H9 (cell line): ENCODE measurements at regions not wholly inside any gene's neighbourhood (a gene's known extent, or its start where the extent isn't known, plus 50 kb on each side); places are given as distances from the start of the nearest gene placed in this dataset.

Source experiments
- DNase-seq: peaks from one replicate; pipeline ENCODE4 v3.0.0-alpha.2; 2017
- H2AFZ ChIP-seq: one replicate; pipeline ENCODE4 v1.6.1; 2013; ENCODE audit warnings: mild to moderate bottlenecking, low read length, control low read depth, moderate library complexity
- H2AK5ac ChIP-seq: 2 replicates; pipeline ENCODE4 v1.6.1; 2013; ENCODE audit warnings: low read length, control low read depth, mixed read lengths; ENCODE audit not compliant: insufficient read length
- H2BK120ac ChIP-seq: one replicate; pipeline ENCODE4 v1.6.1; 2013; ENCODE audit warnings: low read depth, mild to moderate bottlenecking, low read length, control low read depth, inconsistent platforms; ENCODE audit not compliant: poor library complexity, severe bottlenecking
- H2BK12ac ChIP-seq: 2 replicates; pipeline ENCODE4 v1.6.1; 2013; ENCODE audit warnings: low read length, control low read depth, mixed read lengths, low read depth; ENCODE audit not compliant: insufficient read length
- H2BK15ac ChIP-seq: 2 replicates; pipeline ENCODE4 v1.6.1; 2013; ENCODE audit warnings: low read depth, low read length, control low read depth
- H2BK20ac ChIP-seq: one replicate; pipeline ENCODE4 v1.6.1; 2013; ENCODE audit warnings: low read depth, mild to moderate bottlenecking, low read length, control low read depth, inconsistent platforms; ENCODE audit not compliant: poor library complexity, severe bottlenecking
- H2BK5ac ChIP-seq: 2 replicates; pipeline ENCODE4 v1.6.1; 2013; ENCODE audit warnings: low read length, control low read depth, mixed read lengths; ENCODE audit not compliant: insufficient read length
- H3K14ac ChIP-seq: 2 replicates; pipeline ENCODE4 v1.6.1; 2013; ENCODE audit warnings: low read length, control low read depth; ENCODE audit not compliant: insufficient read depth
- H3K18ac ChIP-seq: 2 replicates; pipeline ENCODE4 v1.6.1; 2013; ENCODE audit warnings: low read depth, mild to moderate bottlenecking, mixed read lengths, low read length, control low read depth; ENCODE audit not compliant: insufficient read length
- H3K23ac ChIP-seq: 2 replicates; pipeline ENCODE4 v1.6.1; 2013; ENCODE audit warnings: low read length, control low read depth, mixed read lengths, low read depth; ENCODE audit not compliant: insufficient read length
- H3K23me2 ChIP-seq: 2 replicates; pipeline ENCODE4 v1.6.1; 2013; ENCODE audit warnings: low read depth, mild to moderate bottlenecking, mixed read lengths, low read length, control low read depth; ENCODE audit not compliant: insufficient read length, poor library complexity, severe bottlenecking
- H3K27ac ChIP-seq: 2 replicates; pipeline ENCODE4 v1.5.1; 2013; ENCODE audit warnings: low read length, control low read depth, mixed read lengths, low read depth; ENCODE audit not compliant: insufficient read length
- H3K27me3 ChIP-seq: 2 replicates; pipeline ENCODE4 v1.6.1; 2013; ENCODE audit warnings: low read length, control low read depth, inconsistent platforms; ENCODE audit not compliant: insufficient read depth
- H3K4ac ChIP-seq: 2 replicates; pipeline ENCODE4 v1.6.1; 2013; ENCODE audit warnings: low read depth, mild to moderate bottlenecking, control low read depth, inconsistent platforms, low read length, moderate library complexity
- H3K4me1 ChIP-seq: 2 replicates; pipeline ENCODE4 v1.6.1; 2013; ENCODE audit warnings: low read length, control low read depth, inconsistent platforms; ENCODE audit not compliant: insufficient read depth
- H3K4me2 ChIP-seq: 2 replicates; pipeline ENCODE4 v1.6.1; 2013; ENCODE audit warnings: low read length, control low read depth, mixed read lengths; ENCODE audit not compliant: insufficient read length, insufficient read depth
- H3K56ac ChIP-seq: 2 replicates; pipeline ENCODE4 v1.6.1; 2013; ENCODE audit warnings: low read depth, mild to moderate bottlenecking, mixed read lengths, low read length, control low read depth; ENCODE audit not compliant: insufficient read length
- H3K79me1 ChIP-seq: 2 replicates; pipeline ENCODE4 v1.6.1; 2013; ENCODE audit warnings: low read depth, mild to moderate bottlenecking, moderate library complexity, low read length, control low read depth, inconsistent platforms; ENCODE audit not compliant: insufficient read depth, poor library complexity, severe bottlenecking
- H3K79me2 ChIP-seq: 2 replicates; pipeline ENCODE4 v1.6.1; 2013; ENCODE audit warnings: low read length, control low read depth, inconsistent platforms; ENCODE audit not compliant: insufficient read depth
- H3K9ac ChIP-seq: 2 replicates; pipeline ENCODE4 v1.6.1; 2013; ENCODE audit warnings: low read length, control low read depth, mixed read lengths; ENCODE audit not compliant: insufficient read length; ENCODE audit errors: extremely low read depth
- H3K9me3 ChIP-seq: one replicate; pipeline ENCODE4 v1.6.1; 2013; ENCODE audit warnings: low read depth, low read length, inconsistent platforms; ENCODE audit not compliant: control insufficient read depth
- H3T11ph ChIP-seq: one replicate; pipeline ENCODE4 v1.6.1; 2013; ENCODE audit warnings: mild to moderate bottlenecking, low read length, control low read depth, inconsistent platforms
- H4K20me1 ChIP-seq: one replicate; pipeline ENCODE4 v1.6.1; 2013; ENCODE audit not compliant: control insufficient read depth, insufficient read length, insufficient read depth
- H4K5ac ChIP-seq: 2 replicates; pipeline ENCODE4 v1.6.1; 2013; ENCODE audit warnings: low read depth, mild to moderate bottlenecking, mixed read lengths, low read length, control low read depth; ENCODE audit not compliant: insufficient read length
- H4K8ac ChIP-seq: replicated peaks from 2 replicates; pipeline ENCODE4 v1.6.1; 2013; ENCODE audit warnings: low read length, control low read depth, mixed read lengths, low read depth; ENCODE audit not compliant: insufficient read length
- H4K91ac ChIP-seq: 2 replicates; pipeline ENCODE4 v1.6.1; 2013; ENCODE audit warnings: low read depth, mild to moderate bottlenecking, moderate library complexity, mixed read lengths, low read length, control low read depth; ENCODE audit not compliant: insufficient read length
- H3K27ac Mint-ChIP-seq, 3 experiments: 2 replicates in 2 of 3; 3 replicates in 1 of 3; pipeline ENCODE4 v1.8.0; 2020 to 2021; ENCODE audit warnings: mixed read lengths in 3 of 3, mild to moderate bottlenecking in 1 of 3, moderate library complexity in 1 of 3
- H3K27me3 Mint-ChIP-seq: 2 replicates; pipeline ENCODE4 v1.8.0; 2021; ENCODE audit warnings: low read depth, mild to moderate bottlenecking, moderate library complexity, mixed read lengths
- H3K36me3 Mint-ChIP-seq, 3 experiments: 2 replicates in 2 of 3; 3 replicates in 1 of 3; pipeline ENCODE4 v1.8.0; 2020 to 2021; ENCODE audit warnings: low read depth in 3 of 3, mixed read lengths in 3 of 3; ENCODE audit not compliant: insufficient read depth in 1 of 3
- H3K4me1 Mint-ChIP-seq, 2 experiments: 2 replicates each; pipeline ENCODE4 v1.8.0; 2020; ENCODE audit warnings: mixed read lengths in 2 of 2
- H3K4me3 Mint-ChIP-seq, 2 experiments: 2 replicates in 1 of 2; 3 replicates in 1 of 2; pipeline ENCODE4 v1.8.0; 2020 to 2021; ENCODE audit warnings: mild to moderate bottlenecking in 2 of 2, mixed read lengths in 2 of 2, moderate library complexity in 1 of 2
- H3K9me3 Mint-ChIP-seq, 2 experiments: 2 replicates in 1 of 2; 3 replicates in 1 of 2; pipeline ENCODE4 v1.8.0; 2020; ENCODE audit warnings: mild to moderate bottlenecking in 2 of 2, mixed read lengths in 2 of 2, moderate library complexity in 1 of 2
- WGBS: extraction: QIAGEN DNeasy Blood & Tissue Kit; methylation state at CpG from one replicate; pipeline ENCODE4 v1.1.7; 2013; ENCODE audit warnings: missing lambda C conversion rate, low lambda C conversion rate, mixed read lengths; ENCODE audit not compliant: insufficient read length; ENCODE audit errors: extremely low coverage; 5-methylcytosine and 5-hydroxymethylcytosine counted together
- TF ChIP-seq, protein P1 (sequence below): fragments of 200-600 bp; sonication (generic); conservative IDR thresholded peaks from 3 replicates; pipeline ENCODE4 v1.8.0; 2021; ENCODE audit warnings: antibody characterized with exemption, mild to moderate bottlenecking

DNA sequence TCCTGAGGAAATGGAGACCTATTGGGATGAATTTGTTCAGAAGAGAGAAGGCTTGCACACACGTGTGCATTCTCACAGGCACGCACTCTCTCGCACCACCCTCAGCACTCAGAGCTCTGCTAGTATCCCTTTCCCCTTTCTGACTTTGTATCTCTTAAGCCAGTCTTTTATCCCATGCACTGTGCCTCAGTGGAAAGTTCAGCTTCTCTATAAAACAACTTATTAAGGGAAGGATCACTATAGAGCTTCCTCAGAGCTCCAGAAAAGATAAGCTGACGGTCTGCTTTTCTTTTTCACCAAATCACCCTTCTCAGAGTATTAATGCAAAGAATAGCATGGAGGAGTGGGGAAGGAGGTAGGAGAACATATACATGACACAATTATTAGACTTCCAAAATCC is 207.8 kb downstream of the ENC1 start:
- Histone ChIP-seq H3K79me1 (no peaks in the 10 kb centered on the region), H4K20me1 (no peaks in the 10 kb centered on the region), H4K5ac (no peak overlapping the region), H2BK5ac (no peak overlapping the region), H4K91ac (no peak overlapping the region), H3K56ac (no peak overlapping the region), H2AK5ac (no peak overlapping the region), H3K23ac (no peak overlapping the region), H4K8ac (no peak overlapping the region), H3K27ac (no peak overlapping the region), H2BK20ac (no peak overlapping the region), H3K14ac (no peak overlapping the region), H3K23me2 (no peaks in the 10 kb centered on the region), H3K27me3 (no peaks in the 10 kb centered on the region), H2BK120ac (no peak overlapping the region), H2AFZ (no peak overlapping the region), H3K79me2 (no peaks in the 10 kb centered on the region), H3K9ac (no peak overlapping the region), H3K4me2 (no peak overlapping the region), H2BK12ac (no peak overlapping the region), H3K4me1 (peaks cover 7% of the 10 kb centered on the region; the same call in 1 of the 2 replicates), H3K4ac (no peak overlapping the region), H3T11ph (no peak overlapping the region), H2BK15ac (no peak overlapping the region), H3K18ac (no peak overlapping the region), H3K9me3 (no peaks in the 10 kb centered on the region)
- Mint-ChIP-seq H3K9me3 (peaks cover 21 to 28% of the 10 kb centered on the region in 2 experiments), H3K27me3 (peaks cover 72% of the 10 kb centered on the region), H3K36me3 (peaks cover 11 to 20% (median 15%) of the 10 kb centered on the region in 3 experiments), H3K4me3 (no peak overlapping the region), H3K27ac (no peak overlapping the region; a peak in 1 of 7 replicates), H3K4me1 (peaks cover 29 to 33% of the 10 kb centered on the region in 2 experiments)
- WGBS: no CpG with 5 or more reads among the region's 4 CpGs
- no peak for DNase-seq
- TF ChIP-seq, protein P1, sequence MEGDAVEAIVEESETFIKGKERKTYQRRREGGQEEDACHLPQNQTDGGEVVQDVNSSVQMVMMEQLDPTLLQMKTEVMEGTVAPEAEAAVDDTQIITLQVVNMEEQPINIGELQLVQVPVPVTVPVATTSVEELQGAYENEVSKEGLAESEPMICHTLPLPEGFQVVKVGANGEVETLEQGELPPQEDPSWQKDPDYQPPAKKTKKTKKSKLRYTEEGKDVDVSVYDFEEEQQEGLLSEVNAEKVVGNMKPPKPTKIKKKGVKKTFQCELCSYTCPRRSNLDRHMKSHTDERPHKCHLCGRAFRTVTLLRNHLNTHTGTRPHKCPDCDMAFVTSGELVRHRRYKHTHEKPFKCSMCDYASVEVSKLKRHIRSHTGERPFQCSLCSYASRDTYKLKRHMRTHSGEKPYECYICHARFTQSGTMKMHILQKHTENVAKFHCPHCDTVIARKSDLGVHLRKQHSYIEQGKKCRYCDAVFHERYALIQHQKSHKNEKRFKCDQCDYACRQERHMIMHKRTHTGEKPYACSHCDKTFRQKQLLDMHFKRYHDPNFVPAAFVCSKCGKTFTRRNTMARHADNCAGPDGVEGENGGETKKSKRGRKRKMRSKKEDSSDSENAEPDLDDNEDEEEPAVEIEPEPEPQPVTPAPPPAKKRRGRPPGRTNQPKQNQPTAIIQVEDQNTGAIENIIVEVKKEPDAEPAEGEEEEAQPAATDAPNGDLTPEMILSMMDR: no peak
